ENCODE measurements at regions not wholly inside any gene's neighbourhood (a gene's known extent, or its start where the extent isn't known, plus 50 kb on each side); places are given as distances from the start of the nearest gene placed in this dataset.

GRCh38 chr2:198782734-198783133 lies 675.0 kb downstream of the SATB2 start:
- no peak for DNase-seq

DNA sequence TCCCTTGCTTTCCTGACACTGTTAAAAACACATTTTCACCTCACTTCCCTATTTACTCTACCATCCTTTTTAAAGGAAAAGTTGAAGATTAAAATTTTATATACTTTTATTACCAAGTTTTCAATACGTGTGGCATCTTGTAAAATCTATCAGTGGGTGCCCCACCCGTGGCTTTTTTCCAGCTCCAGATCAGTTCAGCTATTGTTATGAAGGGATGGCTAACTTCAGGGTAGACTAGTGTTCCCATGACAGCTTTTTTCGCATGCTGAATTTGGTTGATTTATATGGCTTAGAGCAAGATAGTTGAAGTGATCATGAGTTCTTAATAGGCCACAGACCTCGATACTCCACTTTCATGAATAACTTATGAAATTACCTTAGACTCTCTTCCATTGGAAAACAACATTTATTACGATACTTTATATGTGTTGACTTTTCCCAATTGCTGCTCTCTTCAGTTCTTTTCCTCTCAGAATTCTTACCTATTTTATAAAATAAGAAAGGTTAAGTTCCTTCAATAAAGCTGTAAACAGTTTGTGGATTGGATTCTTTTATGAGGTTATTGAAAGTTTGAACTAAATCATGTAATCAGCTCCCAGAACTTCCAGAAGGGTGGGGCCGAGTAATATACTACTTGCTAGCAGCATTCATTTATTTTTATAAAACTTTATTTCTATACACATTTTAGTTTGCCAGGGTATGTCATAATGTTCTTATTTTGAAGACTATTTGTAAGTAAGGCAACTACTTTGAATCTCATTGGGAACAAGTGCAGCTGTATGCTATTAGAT lies 680.9 kb downstream of the SATB2 start:
- DNase-seq, result no peak

DNA sequence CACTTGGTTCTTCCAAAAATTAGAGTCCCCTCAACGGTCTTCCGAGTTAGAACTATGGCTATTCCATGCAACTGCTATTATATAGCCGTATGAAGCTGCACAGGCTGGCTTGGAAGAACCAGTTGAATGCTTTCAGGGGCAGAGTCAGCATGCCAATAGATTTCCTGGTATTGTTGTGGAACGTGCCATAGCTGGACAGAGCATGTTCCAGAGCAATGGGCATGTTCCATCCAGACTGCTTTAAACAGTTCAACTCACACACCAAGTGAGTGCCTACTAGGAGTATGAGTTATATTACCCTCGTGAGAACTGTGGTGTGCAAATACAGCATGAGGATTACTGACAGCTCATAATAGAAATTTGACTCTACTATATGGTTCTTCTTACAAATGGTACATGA lies 682.0 kb downstream of the SATB2 start:
- no peak for DNase-seq

GRCh38 chr2:198774576-198774975 lies 683.2 kb downstream of the SATB2 start:
- no peak for DNase-seq

- no peak for DNase-seq
Measured at GRCh38 chr2:198767694-198768093, 690.0 kb downstream of the SATB2 start.

DNA sequence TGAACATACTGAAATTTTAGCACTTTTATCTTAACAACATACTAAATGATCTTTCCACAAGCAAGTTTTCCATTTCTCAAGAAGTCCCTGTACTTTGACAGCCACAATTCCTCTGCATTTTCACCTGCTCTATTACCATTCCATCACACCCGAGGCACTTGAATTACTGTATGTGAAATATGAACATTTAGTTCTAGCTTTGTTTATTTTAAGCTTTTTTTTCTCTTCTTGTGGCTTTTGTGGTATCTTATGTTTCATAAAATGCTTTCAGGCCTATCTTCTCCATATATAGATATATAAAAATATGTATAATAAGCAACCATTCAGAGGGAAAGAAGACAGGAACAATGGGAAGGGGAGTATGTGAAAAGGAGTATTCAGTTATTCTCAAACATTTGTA lies 693.9 kb downstream of the SATB2 start:
- no peak for DNase-seq

DNA sequence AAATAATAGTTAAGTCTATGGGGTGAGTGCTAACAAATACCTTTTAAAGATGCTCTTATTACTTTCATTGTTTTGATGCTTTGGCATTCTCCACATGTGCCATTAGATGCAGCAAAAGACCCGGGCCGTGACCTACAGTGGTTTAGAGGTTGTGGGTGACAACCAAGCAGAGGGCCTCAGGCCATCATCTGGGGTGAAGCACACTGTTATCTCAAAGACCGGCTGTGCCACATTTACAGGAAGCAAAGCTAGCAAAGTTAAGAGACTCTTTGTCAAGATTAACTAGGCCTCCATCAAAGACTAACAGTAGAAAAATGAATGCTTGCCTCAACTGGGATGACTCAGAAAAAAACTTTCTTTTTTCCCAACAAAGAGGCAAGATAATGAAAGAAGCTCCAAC lies 695.3 kb downstream of the SATB2 start:
- DNase-seq, result no peak

GRCh38 chr2:198757069-198757468 lies 700.7 kb downstream of the SATB2 start:
- DNase-seq, result no peak

DNA sequence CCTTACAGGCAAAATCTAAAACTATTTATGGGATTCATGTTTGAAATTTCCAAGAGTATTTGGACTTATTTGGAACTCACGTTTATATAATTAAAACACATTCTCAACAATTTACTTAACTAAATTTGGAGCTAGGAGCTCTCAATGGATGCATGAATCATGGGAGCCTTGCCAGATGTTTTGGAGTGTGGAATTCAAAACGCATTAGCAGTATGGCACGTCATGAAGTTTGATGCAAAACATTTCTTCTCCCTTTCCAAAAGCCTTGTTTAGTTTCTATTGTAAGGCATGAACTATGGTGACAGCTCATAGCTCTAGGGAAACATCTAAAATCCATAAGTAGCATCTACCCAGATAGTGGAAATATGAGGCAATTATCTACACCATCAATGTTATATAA lies 701.6 kb downstream of the SATB2 start:
- no peak for DNase-seq

- no peak for DNase-seq
Measured at GRCh38 chr2:198753101-198753500, 704.6 kb downstream of the SATB2 start.

DNA sequence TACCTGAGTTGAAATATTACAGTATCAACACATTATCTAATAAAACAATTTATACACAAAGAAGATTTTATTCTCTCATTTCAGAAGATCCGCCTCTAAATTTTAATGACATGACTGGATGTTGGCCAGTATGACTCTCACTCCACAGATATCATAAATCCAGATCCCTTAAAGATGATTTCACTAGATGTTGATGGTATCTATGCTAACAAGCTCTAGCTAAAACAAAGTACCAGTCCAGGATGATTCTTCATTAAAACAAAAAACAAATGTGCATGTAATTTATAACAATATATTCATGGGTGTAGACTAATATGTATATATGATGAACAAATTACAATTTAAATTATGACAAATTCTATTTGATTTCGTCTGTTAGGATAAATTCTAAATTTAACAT lies 708.4 kb downstream of the SATB2 start:
- DNase-seq, result no peak

DNA sequence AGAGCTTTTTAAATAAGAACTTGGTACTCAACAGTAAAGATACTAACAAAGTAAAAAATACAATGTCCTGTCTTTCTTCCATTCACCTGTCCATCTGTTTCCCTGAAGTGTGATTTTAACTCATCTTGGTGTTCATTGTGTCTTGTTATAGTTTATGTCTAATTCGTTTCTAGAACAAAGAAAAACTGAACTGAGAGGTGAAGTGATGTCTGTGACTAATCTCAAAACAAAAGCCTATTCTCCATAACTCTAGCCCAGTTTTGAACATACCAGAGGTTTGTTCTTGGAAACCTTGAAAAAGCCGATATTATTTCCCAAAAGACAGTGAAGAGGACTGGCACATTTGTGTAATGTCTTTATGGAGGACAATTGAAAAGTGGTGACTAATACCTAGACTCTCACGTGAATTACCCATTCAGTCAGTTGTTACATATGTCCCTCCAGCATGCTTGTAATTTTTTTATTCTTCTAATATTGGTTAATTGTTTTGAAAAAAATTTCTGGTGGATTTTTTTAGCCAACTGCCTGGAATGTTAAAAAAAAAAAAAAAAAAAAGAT lies 725.8 kb downstream of the SATB2 start:
- no peak for DNase-seq

- no peak for DNase-seq
Measured at GRCh38 chr2:198720266-198720665, 737.5 kb downstream of the SATB2 start.

DNA sequence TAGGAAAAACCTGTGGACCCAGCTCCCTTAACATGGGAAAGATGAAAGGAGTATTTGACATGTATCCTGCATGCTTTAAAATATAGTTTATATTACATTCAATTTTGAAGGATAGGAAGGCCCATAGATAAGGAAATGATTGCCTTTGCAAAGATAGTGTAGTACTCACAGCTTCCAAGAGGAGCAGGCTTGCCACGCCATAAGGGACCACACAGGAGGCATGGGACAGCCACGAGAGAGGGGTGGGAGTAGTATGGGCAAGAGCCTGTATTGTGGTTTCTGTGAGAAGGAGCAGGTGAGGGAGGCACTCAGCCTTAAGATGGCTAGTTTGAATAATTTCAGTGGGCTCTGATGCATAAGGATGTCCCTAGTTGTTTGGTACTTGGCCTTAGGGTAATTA lies 740.3 kb downstream of the SATB2 start:
- no peak for DNase-seq

DNA sequence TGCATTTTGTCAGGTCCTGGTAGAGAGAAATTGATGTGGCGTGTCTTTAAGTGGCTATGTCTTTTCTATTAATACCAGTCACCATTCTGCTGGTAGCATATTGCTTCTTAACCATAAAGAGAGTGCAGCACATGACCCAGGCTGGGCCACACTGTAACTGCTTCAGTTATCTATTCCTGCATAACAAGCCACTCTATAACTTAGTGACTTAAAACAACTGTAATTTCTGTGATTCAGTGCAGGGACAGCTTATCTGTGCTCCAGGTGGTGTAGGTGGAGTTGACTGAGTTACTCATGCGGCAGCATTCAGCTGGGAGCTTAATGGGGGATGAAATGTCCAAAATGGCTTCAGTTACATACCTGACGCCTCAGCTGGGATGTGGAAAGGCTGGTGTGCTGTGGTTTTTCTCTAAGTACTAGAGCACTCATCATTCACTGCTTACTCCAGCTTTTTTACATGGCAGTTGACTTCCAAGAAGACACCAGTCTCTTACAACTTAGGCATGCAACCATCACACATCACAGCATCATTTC lies 742.4 kb downstream of the SATB2 start:
- DNase-seq, result no peak

DNA sequence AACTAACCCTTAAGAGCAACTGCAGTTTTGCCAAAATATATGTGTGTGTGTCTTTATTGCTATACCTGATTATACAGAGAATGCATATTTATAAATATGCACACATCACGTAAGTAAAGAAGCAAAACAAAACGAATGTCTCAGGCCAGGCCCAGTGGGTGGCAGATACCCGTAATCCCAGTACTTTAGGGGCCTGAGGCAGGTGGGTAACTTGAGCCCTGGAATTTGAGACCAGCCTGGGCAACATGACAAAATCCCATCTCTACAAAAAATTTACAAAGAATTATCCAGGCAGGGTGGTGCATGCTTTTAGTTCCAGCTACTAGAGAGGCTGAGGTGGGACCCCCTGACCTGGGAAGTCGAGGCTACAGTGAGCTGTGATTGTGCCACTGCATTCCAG lies 745.3 kb downstream of the SATB2 start:
- DNase-seq, result no peak

GRCh38 chr2:198711484-198711883 lies 746.3 kb downstream of the SATB2 start:
- no peak for DNase-seq

DNA sequence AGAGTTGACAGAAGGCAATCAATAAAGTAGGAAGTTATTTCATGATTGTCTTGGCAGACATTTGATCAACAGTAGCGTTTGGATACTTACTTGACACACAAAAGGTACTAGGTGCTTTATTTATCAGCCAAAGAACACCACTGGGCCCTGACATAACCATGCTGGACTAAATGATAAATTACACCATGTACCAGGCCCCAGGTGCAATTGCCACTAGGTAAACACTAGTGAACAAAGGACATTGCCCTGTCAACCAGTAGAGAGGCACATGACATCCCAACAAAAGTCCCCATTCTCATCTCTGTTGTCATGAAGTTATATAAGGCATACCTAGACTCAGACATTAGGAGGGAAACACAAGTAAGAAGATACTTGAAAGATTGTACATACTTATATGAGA lies 747.2 kb downstream of the SATB2 start:
- no peak for DNase-seq

DNA sequence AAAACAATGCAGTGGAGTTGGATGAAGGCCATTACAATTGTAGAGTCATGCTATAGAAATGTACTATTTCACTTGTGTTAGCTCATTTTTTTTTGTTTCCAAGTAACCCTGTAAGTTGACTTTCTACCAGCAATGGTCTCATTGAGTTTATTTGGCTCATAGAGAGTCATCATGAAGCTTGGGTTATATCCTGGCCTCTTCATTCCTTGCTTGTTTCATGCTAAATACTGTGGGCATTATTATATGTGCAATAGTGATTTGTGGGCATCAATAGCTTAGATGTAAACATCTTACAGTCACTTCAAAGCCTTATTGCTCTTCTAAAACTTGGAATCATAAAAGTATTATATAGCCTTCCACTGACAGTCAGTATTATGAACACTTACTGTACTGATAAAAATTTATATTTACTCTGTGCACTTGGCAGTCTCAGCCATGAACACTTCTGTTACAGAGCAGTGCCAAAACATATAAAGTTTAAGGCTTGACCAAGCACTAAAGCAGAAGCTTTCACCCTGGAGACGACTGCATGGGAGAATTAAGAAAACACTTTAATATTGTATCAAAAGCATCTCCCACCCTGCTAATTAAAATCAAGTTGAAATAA lies 751.2 kb downstream of the SATB2 start:
- no peak for DNase-seq

GRCh38 chr2:198703281-198703680 lies 754.5 kb downstream of the SATB2 start:
- DNase-seq, result no peak

- DNase-seq, result no peak
Measured at GRCh38 chr2:198702796-198703195, 754.9 kb downstream of the SATB2 start.

GRCh38 chr2:198701481-198701880 lies 756.3 kb downstream of the SATB2 start:
- DNase-seq, result no peak

GRCh38 chr2:198700319-198700718 lies 757.4 kb downstream of the SATB2 start:
- DNase-seq, result no peak

DNA sequence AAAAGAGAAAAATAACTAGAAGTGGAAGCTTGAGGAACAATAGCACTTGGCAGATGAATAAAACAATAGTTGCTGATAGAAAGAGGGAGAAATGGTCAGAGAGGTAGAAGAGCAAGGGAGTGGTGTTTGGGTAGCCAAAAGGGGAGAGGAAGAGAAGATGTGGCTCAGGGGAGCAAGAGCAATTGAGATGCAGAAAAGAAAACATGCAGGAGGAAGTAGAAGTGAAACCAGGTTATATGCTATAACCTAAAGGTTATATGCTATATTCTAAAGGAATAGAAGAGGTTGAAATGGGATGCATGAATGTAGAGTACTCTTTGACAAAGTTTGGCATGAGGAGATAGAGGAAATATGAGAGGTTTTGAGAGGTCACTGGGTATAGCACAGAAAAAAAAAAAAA lies 759.5 kb downstream of the SATB2 start:
- DNase-seq, result no peak
